NK-92 (cell line): ENCODE measurements at regions not wholly inside any gene's neighbourhood (a gene's known extent, or its start where the extent isn't known, plus 50 kb on each side); places are given as distances from the start of the nearest gene placed in this dataset.
"Not testable (repeated sequence)": the region's sequence is repeated elsewhere in the genome, so short reads cannot be mapped to it uniquely, and the experiment has no call there.

Source experiments
- DNase-seq: peaks from one replicate; lab custom pipeline; 2025; ENCODE audit not compliant: unreplicated experiment; lab: John Stamatoyannopoulos, UW

GRCh38 chr2:224121406-224122067 is 82.5 kb upstream of the SERPINE2 start:
- DNase-seq = no peak

- no peak for DNase-seq
Observed at GRCh38 chr2:224120986-224121385, 81.9 kb upstream of the SERPINE2 start.

- DNase-seq = not testable (repeated sequence)
Observed at GRCh38 chr2:224119846-224120245, 80.8 kb upstream of the SERPINE2 start.

- no peak for DNase-seq
Observed at GRCh38 chr2:224114428-224114827, 75.3 kb upstream of the SERPINE2 start.

- not testable (repeated sequence) for DNase-seq
Observed at GRCh38 chr2:224113930-224114329, 74.8 kb upstream of the SERPINE2 start.

GRCh38 chr2:224111576-224111975 is 72.5 kb upstream of the SERPINE2 start:
- DNase-seq = no peak

- DNase-seq = no peak
Observed at GRCh38 chr2:224110811-224111210, 71.7 kb upstream of the SERPINE2 start.

GRCh38 chr2:224109751-224110150 is 70.7 kb upstream of the SERPINE2 start:
- no peak for DNase-seq

GRCh38 chr2:224106794-224107193 is 67.7 kb upstream of the SERPINE2 start:
- DNase-seq = no peak

- no peak for DNase-seq
Observed at GRCh38 chr2:224104668-224105386, 65.7 kb upstream of the SERPINE2 start.

GRCh38 chr2:224103651-224104050 is 64.6 kb upstream of the SERPINE2 start:
- no peak for DNase-seq

- DNase-seq = no peak
Observed at GRCh38 chr2:224102991-224103390, 63.9 kb upstream of the SERPINE2 start.

- DNase-seq = no peak
Observed at GRCh38 chr2:224101820-224102630, 62.9 kb upstream of the SERPINE2 start.

- no peak for DNase-seq
Observed at GRCh38 chr2:224099861-224100643, 61.0 kb upstream of the SERPINE2 start.

- DNase-seq = no peak
Observed at GRCh38 chr2:224098481-224099230, 59.6 kb upstream of the SERPINE2 start.

- no peak for DNase-seq
Observed at GRCh38 chr2:224094413-224094812, 55.3 kb upstream of the SERPINE2 start.

- not testable (repeated sequence) for DNase-seq
Observed at GRCh38 chr2:224091671-224092070, 52.6 kb upstream of the SERPINE2 start.

GRCh38 chr2:224089606-224090005 is 50.5 kb upstream of the SERPINE2 start:
- DNase-seq = not testable (repeated sequence)
